CD4-positive, alpha-beta T cell treated with Interleukin-10 for 1 hour (primary cell): ENCODE measurements at regions not wholly inside any gene's neighbourhood (a gene's known extent, or its start where the extent isn't known, plus 50 kb on each side); places are given as distances from the start of the nearest gene placed in this dataset.
"Not testable (repeated sequence)": the region's sequence is repeated elsewhere in the genome, so short reads cannot be mapped to it uniquely, and the experiment has no call there.

ENCODE experiments used
- DNase-seq: peaks from one replicate; pipeline ENCODE4 v3.0.0-alpha.2; 2020

- no peak for DNase-seq
Observed at GRCh38 chr13:39803156-39803555, 147.7 kb downstream of the COG6 start.

GRCh38 chr13:39803851-39804250, 148.4 kb downstream of the COG6 start:
- no peak for DNase-seq

GRCh38 chr13:39804332-39805210, 149.1 kb downstream of the COG6 start:
- no peak for DNase-seq

- DNase-seq = no peak
Observed at GRCh38 chr13:39809466-39809865, 154.0 kb downstream of the COG6 start.

- DNase-seq = no peak
Observed at GRCh38 chr13:39810091-39810877, 154.8 kb downstream of the COG6 start.

GRCh38 chr13:39811051-39811450, 155.6 kb downstream of the COG6 start:
- no peak for DNase-seq

- DNase-seq = no peak
Observed at GRCh38 chr13:39811696-39812095, 156.2 kb downstream of the COG6 start.

- no peak for DNase-seq
Observed at GRCh38 chr13:39815345-39816111, 160.1 kb downstream of the COG6 start.

GRCh38 chr13:39816936-39817335, 161.5 kb downstream of the COG6 start:
- DNase-seq = no peak

- no peak for DNase-seq
Observed at GRCh38 chr13:39818953-39819352, 163.5 kb downstream of the COG6 start.

- DNase-seq = no peak
Observed at GRCh38 chr13:39820606-39821005, 165.1 kb downstream of the COG6 start.

- DNase-seq = no peak
Observed at GRCh38 chr13:39821977-39822376, 166.5 kb downstream of the COG6 start.

GRCh38 chr13:39822437-39822836, 167.0 kb downstream of the COG6 start:
- DNase-seq = no peak

GRCh38 chr13:39823063-39823713, 167.7 kb downstream of the COG6 start:
- no peak for DNase-seq

- no peak for DNase-seq
Observed at GRCh38 chr13:39825886-39826285, 170.4 kb downstream of the COG6 start.

- DNase-seq = no peak
Observed at GRCh38 chr13:39835253-39835652, 179.8 kb downstream of the COG6 start.

GRCh38 chr13:39836038-39836437, 180.6 kb downstream of the COG6 start:
- no peak for DNase-seq

- DNase-seq = not testable (repeated sequence)
Observed at GRCh38 chr13:39837866-39838265, 182.4 kb downstream of the COG6 start.

GRCh38 chr13:39840201-39840600, 184.7 kb downstream of the COG6 start:
- no peak for DNase-seq

- no peak for DNase-seq
Observed at GRCh38 chr13:39847336-39847735, 191.9 kb downstream of the COG6 start.

GRCh38 chr13:39855236-39855635, 199.8 kb downstream of the COG6 start:
- no peak for DNase-seq

GRCh38 chr13:39856714-39857113, 201.3 kb downstream of the COG6 start:
- DNase-seq = no peak

GRCh38 chr13:39858794-39859193, 203.3 kb downstream of the COG6 start:
- DNase-seq = no peak
